Peyer's patch (tissue), 4 donors: ENCODE measurements at regions not wholly inside any gene's neighbourhood (a gene's known extent, or its start where the extent isn't known, plus 50 kb on each side); places are given as distances from the start of the nearest gene placed in this dataset.

ENCODE experiments used
- CTCF ChIP-seq, 6 experiments: fragments of 450-650 bp in 4 of 6; fragments of 200-600 bp in 2 of 6; sonication (generic) in 1 of 6; IDR thresholded peaks; one replicate each; pipeline ENCODE4 v1.5.1; 2017 to 2019; ENCODE audit warnings: antibody characterized with exemption in 6 of 6, mild to moderate bottlenecking in 3 of 6, moderate library complexity in 1 of 6
- POLR2A ChIP-seq, 2 donors: fragments of 450-650 bp; IDR thresholded peaks; one replicate each; pipeline ENCODE4 v1.5.1; 2017; ENCODE audit warnings: antibody characterized with exemption in 2 of 2, mild to moderate bottlenecking in 2 of 2, moderate library complexity in 2 of 2

GRCh38 chr20:55166063-55166462, 690.7 kb downstream of the DOK5 start:
- TF ChIP-seq CTCF (IDR thresholded peaks at IDR 0.05), result no peak
- TF ChIP-seq POLR2A (IDR thresholded peaks at IDR 0.05), result no peak
